Activated CD8-positive, alpha-beta memory T cell treated with anti-CD3 and anti-CD28 coated beads for 1 hour (primary cell): ENCODE measurements at regions not wholly inside any gene's neighbourhood (a gene's known extent, or its start where the extent isn't known, plus 50 kb on each side); places are given as distances from the start of the nearest gene placed in this dataset.
"Not testable (repeated sequence)": the region's sequence is repeated elsewhere in the genome, so short reads cannot be mapped to it uniquely, and the experiment has no call there.

Experiments used
- DNase-seq, 2 donors: peaks; one replicate each; pipeline ENCODE4 v3.0.0-alpha.2; 2020; ENCODE audit warnings: low read depth in 1 of 2; ENCODE audit errors: extremely low read depth in 1 of 2

- not testable (repeated sequence) for DNase-seq
These were observed 698.5 kb downstream of the C6orf118 start for GRCh38 chr6:164610859-164611258.

GRCh38 chr6:164602415-164602814, 707.0 kb downstream of the C6orf118 start:
- DNase-seq = not testable (repeated sequence)

- DNase-seq = no peak
These were observed 727.8 kb downstream of the C6orf118 start for GRCh38 chr6:164581563-164581962.

- DNase-seq = no peak
These were observed 730.4 kb downstream of the C6orf118 start for GRCh38 chr6:164579035-164579434.

DNA sequence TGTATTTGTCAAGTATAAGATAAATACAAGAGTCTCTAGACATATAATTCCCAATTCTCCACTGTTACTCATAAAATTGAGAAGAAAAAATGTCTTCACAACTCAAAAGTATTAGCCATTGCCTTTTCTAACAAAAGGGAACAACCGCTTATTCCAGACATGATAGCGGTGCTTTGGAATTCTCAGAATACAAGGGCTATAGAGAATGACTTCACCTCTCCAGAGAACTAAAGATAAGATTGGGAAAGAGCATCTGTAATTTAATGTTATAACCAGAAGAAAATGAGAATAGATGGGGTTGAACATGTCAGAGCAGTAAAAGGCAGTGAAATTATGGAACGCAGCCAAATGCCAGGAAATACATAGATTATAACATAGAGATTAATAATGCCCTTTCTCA, 730.8 kb downstream of the C6orf118 start:
- DNase-seq = no peak

DNA sequence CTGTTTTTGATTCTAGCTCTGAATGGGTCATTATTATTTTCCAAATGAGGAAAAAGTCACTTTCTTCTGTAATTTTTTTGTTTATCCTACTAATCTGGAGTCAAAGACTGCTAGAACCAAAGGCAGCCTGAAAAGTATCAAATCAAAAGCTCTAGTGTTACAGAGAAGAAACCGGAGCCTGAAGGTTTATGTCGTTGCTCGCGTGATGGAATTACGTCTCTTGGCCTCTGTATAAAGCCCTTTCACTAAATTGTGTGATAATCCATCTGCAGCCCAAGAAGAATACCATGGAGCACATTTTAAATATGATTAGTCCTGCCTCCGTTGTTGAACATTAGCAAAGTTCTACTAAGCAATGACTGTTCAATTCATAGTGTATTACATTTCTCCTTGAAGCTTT, 738.6 kb downstream of the C6orf118 start:
- no peak for DNase-seq

- no peak for DNase-seq
These were observed 739.9 kb downstream of the C6orf118 start for GRCh38 chr6:164569509-164569908.

DNA sequence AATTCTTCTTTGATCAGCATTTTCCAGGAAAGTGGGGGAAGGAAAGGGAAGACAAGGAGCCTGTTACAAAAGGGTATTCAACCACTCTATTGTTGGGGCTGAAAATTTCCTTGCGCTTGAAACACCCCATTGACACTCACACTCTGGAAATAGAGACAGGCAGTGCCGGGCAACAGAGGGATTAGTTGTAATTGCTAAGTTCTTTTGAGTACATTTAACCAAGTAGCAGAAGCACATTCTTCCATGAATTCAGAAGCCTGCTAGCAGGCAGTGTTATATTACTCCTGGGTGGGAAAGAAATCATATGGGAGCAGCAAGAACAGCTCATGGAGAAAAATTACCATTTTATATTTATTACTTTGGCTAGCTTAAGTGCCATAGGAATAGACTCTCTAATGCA, 745.5 kb downstream of the C6orf118 start:
- DNase-seq = no peak

DNA sequence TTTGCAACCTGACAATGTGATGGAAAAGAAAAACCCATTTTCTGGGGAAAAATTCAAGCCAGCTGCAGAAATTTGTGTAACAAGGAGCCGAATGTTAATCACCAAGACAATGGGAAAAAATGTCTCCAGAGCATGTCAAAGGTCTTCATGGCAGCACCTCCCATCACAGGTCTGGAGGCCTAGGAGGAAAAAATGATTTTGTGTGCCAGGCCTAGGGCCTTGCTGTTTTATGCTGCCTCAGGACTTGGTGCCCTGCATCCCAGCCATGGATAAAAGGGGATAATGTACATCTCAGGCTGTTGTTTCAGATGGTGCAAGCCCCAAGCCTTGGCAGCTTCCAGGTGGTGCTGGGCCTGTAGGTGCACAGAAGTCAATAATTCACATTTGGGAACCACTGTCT, 747.7 kb downstream of the C6orf118 start:
- no peak for DNase-seq

- DNase-seq = no peak
These were observed 754.5 kb downstream of the C6orf118 start for GRCh38 chr6:164554700-164555476.

GRCh38 chr6:164554226-164554625, 755.2 kb downstream of the C6orf118 start:
- DNase-seq = no peak

DNA sequence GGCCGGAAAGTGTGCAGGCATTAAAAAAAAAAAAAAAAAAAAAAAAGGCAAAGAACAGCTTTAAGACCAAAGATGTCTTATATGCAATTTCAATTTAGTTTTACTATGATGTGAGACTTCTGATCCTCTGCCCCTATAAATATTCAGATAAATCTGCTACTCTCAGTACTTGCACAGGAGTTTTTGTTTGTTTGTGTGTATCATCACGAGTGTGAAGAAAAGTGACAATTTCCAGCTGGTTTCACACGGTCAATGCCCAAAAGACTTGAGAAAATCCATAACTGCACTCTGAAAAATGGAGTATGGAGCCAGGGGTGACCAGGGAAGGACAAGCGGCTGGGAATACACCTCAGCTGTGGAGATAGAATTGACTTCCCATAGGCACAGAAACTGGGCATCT, 757.7 kb downstream of the C6orf118 start:
- DNase-seq = no peak

DNA sequence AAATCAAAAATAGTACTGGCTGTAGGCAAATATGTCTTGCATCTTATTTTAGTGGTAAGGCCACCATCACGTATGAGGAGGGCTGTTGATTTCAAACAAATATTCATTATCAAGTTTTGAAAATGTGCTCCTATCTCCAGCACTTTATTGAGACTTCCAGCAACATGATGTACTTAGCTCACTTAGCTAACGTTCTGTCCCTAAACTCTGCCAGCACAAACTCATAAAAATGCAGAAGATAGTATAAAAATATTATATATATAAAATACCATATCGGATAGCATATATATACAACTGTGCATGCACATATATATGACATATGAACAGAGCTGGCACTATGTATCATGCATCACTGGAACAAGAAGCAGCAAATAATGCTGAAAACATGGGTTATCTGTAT, 762.3 kb downstream of the C6orf118 start:
- DNase-seq = no peak

GRCh38 chr6:164546263-164546662, 763.1 kb downstream of the C6orf118 start:
- DNase-seq = no peak

DNA sequence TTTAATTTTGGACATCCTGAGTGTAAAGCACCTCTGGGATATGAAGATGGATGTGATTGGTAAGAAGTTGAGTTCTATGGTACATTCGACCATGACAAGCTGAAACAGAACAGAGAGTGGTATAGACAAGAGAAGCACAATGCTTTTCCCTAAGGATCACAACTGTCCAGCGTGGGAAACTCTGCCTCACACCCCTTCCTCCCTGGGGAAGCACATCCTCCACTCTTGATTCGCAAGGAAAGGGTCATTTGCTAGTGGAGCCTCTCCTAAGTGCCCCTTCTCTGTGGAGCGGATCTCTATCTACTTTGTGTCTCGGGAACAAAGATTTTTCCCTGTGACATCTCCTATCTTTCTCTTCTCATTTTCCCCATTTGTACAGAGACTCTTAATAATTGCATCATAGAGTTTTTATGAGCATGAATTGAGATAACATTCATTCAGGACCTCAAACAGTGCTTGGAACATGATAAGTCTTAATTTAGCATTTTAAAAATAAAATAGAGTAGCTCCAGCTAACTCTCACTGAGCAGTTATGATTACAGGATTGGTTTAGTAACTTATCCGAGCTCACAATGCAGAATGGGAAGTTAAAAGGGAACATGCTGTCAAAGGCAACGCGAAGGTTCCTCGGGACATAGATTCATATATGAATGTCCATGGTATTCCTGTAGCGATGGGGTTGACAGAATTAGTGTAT, 775.2 kb downstream of the C6orf118 start:
- DNase-seq = no peak

- no peak for DNase-seq
These were observed 776.4 kb downstream of the C6orf118 start for GRCh38 chr6:164533045-164533362.

- DNase-seq = no peak
These were observed 777.0 kb downstream of the C6orf118 start for GRCh38 chr6:164532198-164533044.

DNA sequence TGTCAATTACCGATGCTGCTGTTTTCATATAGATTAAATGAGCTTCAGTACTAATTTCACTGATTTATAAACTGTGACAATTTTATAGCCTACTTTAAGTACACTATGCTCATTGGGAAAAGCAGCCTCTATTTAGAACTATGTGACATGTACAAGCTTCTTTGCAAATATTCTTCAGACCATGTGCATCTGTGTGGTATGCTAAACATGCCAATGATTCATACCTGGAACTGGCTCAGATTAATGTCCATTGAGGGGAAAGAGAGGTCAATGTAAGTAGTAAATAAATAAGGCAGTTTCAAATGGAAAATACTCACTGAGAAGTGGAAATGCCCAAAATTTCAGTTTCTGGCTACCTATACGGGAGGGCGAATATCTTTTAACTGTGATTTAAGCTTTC, 777.7 kb downstream of the C6orf118 start:
- no peak for DNase-seq

GRCh38 chr6:164528539-164528938, 780.9 kb downstream of the C6orf118 start:
- no peak for DNase-seq

DNA sequence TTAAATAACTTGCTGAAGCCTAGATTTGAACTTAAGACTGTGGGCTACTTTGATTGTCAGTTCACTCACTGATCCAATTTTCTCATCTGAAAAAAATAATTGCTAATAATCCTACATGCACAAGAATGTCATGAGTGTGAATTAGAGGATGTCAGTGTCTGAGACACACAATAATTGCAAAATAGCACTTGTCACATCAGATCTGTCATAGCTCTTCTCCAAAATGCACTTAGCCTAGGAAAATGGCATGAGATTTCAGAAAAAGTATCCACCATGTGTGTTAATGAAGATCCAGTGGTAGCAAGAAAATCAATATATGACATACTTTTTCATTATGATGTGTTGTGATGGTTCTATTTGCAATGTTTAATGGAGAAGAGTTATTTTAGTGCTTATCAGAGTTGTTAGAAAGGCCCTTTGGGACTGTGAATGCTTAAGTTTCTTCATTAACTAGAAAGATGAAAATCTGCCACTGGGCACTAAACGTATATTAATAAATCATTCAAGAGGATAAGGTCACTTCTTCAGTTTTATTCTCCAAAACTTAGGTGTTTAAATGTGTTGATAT, 786.2 kb downstream of the C6orf118 start:
- no peak for DNase-seq

DNA sequence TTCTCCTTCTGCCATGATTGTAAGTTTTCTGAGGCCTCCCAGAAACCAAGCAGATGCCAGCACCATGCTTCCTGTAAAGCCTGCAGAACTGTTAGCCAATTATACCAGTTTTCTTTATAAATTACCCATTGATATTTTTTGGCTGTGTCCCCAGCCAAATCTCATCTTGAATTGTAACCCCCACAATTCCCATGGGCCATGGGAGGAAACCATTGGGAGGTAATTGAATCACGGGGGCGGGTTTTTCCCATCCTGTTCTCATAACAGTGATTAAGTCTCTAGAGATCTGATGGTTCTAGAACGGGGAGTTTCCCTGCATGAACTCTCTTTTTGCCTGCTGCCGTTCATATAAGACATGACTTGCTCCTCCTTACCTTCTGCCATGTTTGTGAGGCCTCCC, 788.5 kb downstream of the C6orf118 start:
- no peak for DNase-seq
